Keratinocyte (primary cell): ENCODE measurements at regions not wholly inside any gene's neighbourhood (a gene's known extent, or its start where the extent isn't known, plus 50 kb on each side); places are given as distances from the start of the nearest gene placed in this dataset.

Experiments
- DNase-seq: peaks from one replicate; pipeline ENCODE4 v3.0.0-alpha.2; 2011; ENCODE audit warnings: low read depth, missing footprints, low spot score
- FAIRE-seq: peaks from 2 replicates; lab custom pipeline; 2011; peaks lifted over from hg19 to GRCh38; lab: Jason Lieb, UNC
- H2AFZ ChIP-seq: 2 replicates; pipeline ENCODE4 v1.6.0; 2012; ENCODE audit warnings: low read length, control low read depth, inconsistent platforms; ENCODE audit not compliant: control insufficient read depth
- H3K27ac ChIP-seq: 2 replicates; pipeline ENCODE4 v1.5.1; 2011; ENCODE audit warnings: low read length; ENCODE audit not compliant: control insufficient read depth, insufficient read depth
- H3K27me3 ChIP-seq: 3 replicates; pipeline ENCODE4 v1.6.0; 2011; ENCODE audit warnings: low read length; ENCODE audit not compliant: control insufficient read depth, insufficient read depth; ENCODE audit errors: extremely low read depth
- H3K36me3 ChIP-seq, 2 experiments: 2 replicates in 1 of 2; 3 replicates in 1 of 2; pipeline ENCODE4 v1.5.1; 2011; ENCODE audit warnings: low read length in 2 of 2, mild to moderate bottlenecking in 1 of 2; ENCODE audit not compliant: control insufficient read depth in 2 of 2, insufficient read depth in 2 of 2; ENCODE audit errors: extremely low read depth in 1 of 2
- H3K4me1 ChIP-seq: 3 replicates; pipeline ENCODE4 v1.5.1; 2011; ENCODE audit warnings: low read length; ENCODE audit not compliant: control insufficient read depth, insufficient read depth; ENCODE audit errors: extremely low read depth
- H3K4me2 ChIP-seq: 3 replicates; pipeline ENCODE4 v1.6.0; 2011; ENCODE audit warnings: low read depth, low read length; ENCODE audit not compliant: control insufficient read depth, insufficient read depth; ENCODE audit errors: extremely low read depth
- H3K4me3 ChIP-seq, 3 experiments: fragments of 200-600 bp in 1 of 3; sonication (generic) in 1 of 3; 2 replicates in 2 of 3; 3 replicates in 1 of 3; pipeline ENCODE4 v1.5.1; 2011 to 2016; ENCODE audit warnings: low read length in 3 of 3, mild to moderate bottlenecking in 3 of 3, control low read depth in 2 of 3, inconsistent platforms in 1 of 3, low read depth in 1 of 3, mixed read lengths in 1 of 3, mixed run types in 1 of 3, moderate library complexity in 1 of 3; ENCODE audit not compliant: control insufficient read depth in 2 of 3, insufficient read depth in 2 of 3; ENCODE audit errors: extremely low read depth in 1 of 3
- H3K79me2 ChIP-seq: 2 replicates; pipeline ENCODE4 v1.6.0; 2012; ENCODE audit warnings: low read length; ENCODE audit not compliant: control insufficient read depth, insufficient read depth
- H3K9ac ChIP-seq: 3 replicates; pipeline ENCODE4 v1.6.0; 2011; ENCODE audit warnings: low read length; ENCODE audit not compliant: control insufficient read depth, insufficient read depth; ENCODE audit errors: extremely low read depth
- H3K9me1 ChIP-seq: 3 replicates; pipeline ENCODE4 v1.6.0; 2011; ENCODE audit warnings: low read length; ENCODE audit not compliant: control insufficient read depth, insufficient read depth; ENCODE audit errors: extremely low read depth
- H3K9me3 ChIP-seq: 2 replicates; pipeline ENCODE4 v1.5.1; 2012; ENCODE audit warnings: low read depth, low read length; ENCODE audit not compliant: control insufficient read depth
- H4K20me1 ChIP-seq: 3 replicates; pipeline ENCODE4 v1.6.0; 2011; ENCODE audit warnings: low read length; ENCODE audit not compliant: control insufficient read depth, insufficient read depth; ENCODE audit errors: extremely low read depth
- CTCF ChIP-seq, 3 experiments: IDR thresholded peaks in 1 of 3; conservative IDR thresholded peaks in 1 of 3; optimal IDR thresholded peaks in 1 of 3; 2 replicates in 2 of 3; 3 replicates in 1 of 3; pipeline versions ENCODE3 to v1.5.1; 2011; ENCODE audit warnings: low read length in 3 of 3, mild to moderate bottlenecking in 3 of 3, moderate library complexity in 2 of 3, control low read depth in 1 of 3, inconsistent platforms in 1 of 3; ENCODE audit not compliant: insufficient read depth in 2 of 3; ENCODE audit errors: extremely low read depth in 1 of 3
- EZH2 ChIP-seq: IDR thresholded peaks from one replicate; pipeline ENCODE4 v1.6.1; 2012; ENCODE audit warnings: inconsistent platforms, mild to moderate bottlenecking, low read length, moderate library complexity
- dilution Hi-C: fragments of 300-500 bp; cut with MboI; formaldehyde crosslinking; loops from one replicate; pipeline ENCODE4 v1.7.0; 2020; ENCODE audit warnings: low sequenced_read_pairs; ENCODE audit not compliant: extremely low pct_ligation_motif_present

GRCh38 chr3:81349816-81350340 is 411.6 kb downstream of the GBE1 start:
- no peak for FAIRE-seq
- no peaks in the 10 kb centered on the region for H4K20me1 ChIP-seq
- no peak for DNase-seq
- H3K9me3 ChIP-seq, result no peaks in the 10 kb centered on the region
- H3K4me1 ChIP-seq, result no peaks in the 10 kb centered on the region
- H3K9ac ChIP-seq, result no peak overlapping the region
- no peak overlapping the region for H2AFZ ChIP-seq
- no peak overlapping the region for H3K27ac ChIP-seq
- H3K79me2 ChIP-seq, result no peaks in the 10 kb centered on the region
- dilution Hi-C loops, result no loop called here
- H3K27me3 ChIP-seq, result no peaks in the 10 kb centered on the region
- H3K36me3 ChIP-seq, result no peaks in the 10 kb centered on the region
- no peaks in the 10 kb centered on the region for H3K9me1 ChIP-seq
- TF ChIP-seq EZH2 (no peak), CTCF (optimal IDR thresholded peaks at IDR 0.05 in 1 of 3, IDR thresholded peaks at IDR 0.05 in 1 of 3, conservative IDR thresholded peaks at IDR 0.05 in 1 of 3; ENCODE audit: extremely low read depth in 1 of 3, insufficient read depth in 2 of 3, low read length in 3 of 3) (no peak)
- no peak overlapping the region for H3K4me2 ChIP-seq
- no peak overlapping the region for H3K4me3 ChIP-seq

DNA sequence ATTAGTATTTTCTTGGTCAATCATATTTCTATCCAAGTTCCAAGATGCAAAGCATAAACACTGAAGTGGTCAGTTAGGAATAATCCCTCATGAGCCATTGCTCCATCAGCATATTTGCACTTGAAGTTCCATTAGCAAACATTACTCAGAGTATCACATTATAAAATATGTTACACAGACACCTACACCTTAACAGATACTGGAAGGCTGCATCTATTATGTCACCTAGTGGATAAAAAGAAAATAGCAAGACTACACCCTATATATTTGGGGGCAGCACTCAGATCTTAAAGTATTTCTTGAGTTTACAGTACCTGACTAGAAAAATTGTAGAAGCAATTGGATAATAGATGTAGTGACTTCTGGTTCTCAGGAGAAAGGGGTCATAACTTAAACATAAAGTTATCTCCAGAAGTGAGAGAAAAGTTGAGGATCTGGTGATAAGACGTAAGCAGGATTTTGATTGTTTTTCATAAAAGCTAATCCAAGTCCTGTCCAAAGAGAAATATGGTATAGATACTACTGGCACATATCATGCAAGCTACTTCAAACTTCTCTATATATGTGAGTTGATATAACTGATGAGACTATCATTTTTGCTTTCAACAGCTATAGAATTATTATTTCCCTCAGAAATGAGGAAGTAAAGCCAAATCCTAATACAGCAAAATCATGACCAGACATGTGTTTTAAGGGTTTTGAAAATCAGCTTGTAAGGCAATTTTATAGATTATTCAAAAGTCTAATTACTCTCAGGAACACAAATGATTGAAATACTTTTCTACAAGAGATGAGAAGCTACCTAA is 422.2 kb downstream of the GBE1 start:
- no peaks in the 10 kb centered on the region for H3K79me2 ChIP-seq
- no peak for DNase-seq

More for the DNA sequence above, 422.2 kb downstream of the GBE1 start:
- no peaks in the 10 kb centered on the region for H3K4me1 ChIP-seq
- H4K20me1 ChIP-seq, result no peaks in the 10 kb centered on the region
- dilution Hi-C loops, result no loop called here
- no peaks in the 10 kb centered on the region for H3K9me3 ChIP-seq
- TF ChIP-seq EZH2 (no peak), CTCF (optimal IDR thresholded peaks at IDR 0.05 in 1 of 3, IDR thresholded peaks at IDR 0.05 in 1 of 3, conservative IDR thresholded peaks at IDR 0.05 in 1 of 3; ENCODE audit: extremely low read depth in 1 of 3, insufficient read depth in 2 of 3, low read length in 3 of 3) (peak in 2 of 3 experiments; percentile 44 to 56)
- no peak overlapping the region for H3K4me3 ChIP-seq
- H3K9ac ChIP-seq, result no peak overlapping the region
- FAIRE-seq, result no peak
- no peak overlapping the region for H3K27ac ChIP-seq
- H3K4me2 ChIP-seq, result no peak overlapping the region
- no peaks in the 10 kb centered on the region for H3K27me3 ChIP-seq
- no peak overlapping the region for H2AFZ ChIP-seq
- no peaks in the 10 kb centered on the region for H3K36me3 ChIP-seq
- no peaks in the 10 kb centered on the region for H3K9me1 ChIP-seq
